ENCODE measurements at regions not wholly inside any gene's neighbourhood (a gene's known extent, or its start where the extent isn't known, plus 50 kb on each side); places are given as distances from the start of the nearest gene placed in this dataset.

- Histone ChIP-seq H3K9ac (ENCODE audit: low read length) (no peak overlapping the region), H3K4me2 (ENCODE audit: low read depth, low read length, poor library complexity, severe bottlenecking) (no peak overlapping the region), H3K36me3 (ENCODE audit: low read length) (no peaks in the 10 kb centered on the region), H3F3A (ENCODE audit: insufficient read depth) (no peaks in the 10 kb centered on the region), H3K9me3 (ENCODE audit: insufficient read depth, low read length) (peaks cover 11% of the 10 kb centered on the region; the same call in 1 of the 2 replicates), H3K27ac (ENCODE audit: low read depth, low read length) (no peak overlapping the region), H3K9me2 (replicated peaks; ENCODE audit: insufficient read depth, low read length) (no peaks in the 10 kb centered on the region), H4K20me1 (ENCODE audit: low read depth, low read length) (no peaks in the 10 kb centered on the region), H2AFZ (ENCODE audit: low read depth, low read length, severe bottlenecking) (no peak overlapping the region), H3K4me3 (ENCODE audit: insufficient read depth, low read length, poor library complexity, severe bottlenecking) (no peak overlapping the region), H3K27me3 (ENCODE audit: low read length) (no peaks in the 10 kb centered on the region), H3K79me2 (ENCODE audit: insufficient read depth, low read length) (no peaks in the 10 kb centered on the region)
- TF ChIP-seq EZH2phosphoT487 (conservative IDR thresholded peaks at IDR 0.05; ENCODE audit: low read length) (no peak), CTCF (IDR thresholded peaks at IDR 0.05; ENCODE audit: insufficient read depth, low read length, poor library complexity, severe bottlenecking) (no peak)
Measured at GRCh38 chr2:116692988-116693387, 1121.5 kb upstream of the DDX18 start.

- TF ChIP-seq CTCF (IDR thresholded peaks at IDR 0.05; ENCODE audit: insufficient read depth, low read length, poor library complexity, severe bottlenecking), result no peak
- no peak for TF ChIP-seq EZH2phosphoT487 (conservative IDR thresholded peaks at IDR 0.05; ENCODE audit: low read length)
- Histone ChIP-seq H2AFZ (ENCODE audit: low read depth, low read length, severe bottlenecking) (no peak overlapping the region), H3K4me3 (ENCODE audit: insufficient read depth, low read length, poor library complexity, severe bottlenecking) (no peak overlapping the region), H3K27me3 (ENCODE audit: low read length) (no peaks in the 10 kb centered on the region), H3F3A (ENCODE audit: insufficient read depth) (no peaks in the 10 kb centered on the region), H3K9me3 (ENCODE audit: insufficient read depth, low read length) (no peaks in the 10 kb centered on the region), H3K27ac (ENCODE audit: low read depth, low read length) (no peak overlapping the region), H3K4me2 (ENCODE audit: low read depth, low read length, poor library complexity, severe bottlenecking) (no peak overlapping the region), H3K9me2 (replicated peaks; ENCODE audit: insufficient read depth, low read length) (no peaks in the 10 kb centered on the region), H3K79me2 (ENCODE audit: insufficient read depth, low read length) (no peaks in the 10 kb centered on the region), H3K36me3 (ENCODE audit: low read length) (no peaks in the 10 kb centered on the region), H4K20me1 (ENCODE audit: low read depth, low read length) (no peaks in the 10 kb centered on the region), H3K9ac (ENCODE audit: low read length) (no peak overlapping the region)
Measured at GRCh38 chr2:116696223-116696622, 1118.3 kb upstream of the DDX18 start.

- Histone ChIP-seq H3K9ac (ENCODE audit: low read length) (no peak overlapping the region), H4K20me1 (ENCODE audit: low read depth, low read length) (no peaks in the 10 kb centered on the region), H3K4me2 (ENCODE audit: low read depth, low read length, poor library complexity, severe bottlenecking) (no peak overlapping the region), H3K4me3 (ENCODE audit: insufficient read depth, low read length, poor library complexity, severe bottlenecking) (no peak overlapping the region), H3F3A (ENCODE audit: insufficient read depth) (no peaks in the 10 kb centered on the region), H3K9me2 (replicated peaks; ENCODE audit: insufficient read depth, low read length) (no peaks in the 10 kb centered on the region), H2AFZ (ENCODE audit: low read depth, low read length, severe bottlenecking) (no peak overlapping the region), H3K27ac (ENCODE audit: low read depth, low read length) (no peak overlapping the region), H3K36me3 (ENCODE audit: low read length) (no peaks in the 10 kb centered on the region), H3K79me2 (ENCODE audit: insufficient read depth, low read length) (no peaks in the 10 kb centered on the region), H3K27me3 (ENCODE audit: low read length) (no peaks in the 10 kb centered on the region), H3K9me3 (ENCODE audit: insufficient read depth, low read length) (no peaks in the 10 kb centered on the region)
- no peak for TF ChIP-seq CTCF (IDR thresholded peaks at IDR 0.05; ENCODE audit: insufficient read depth, low read length, poor library complexity, severe bottlenecking)
- no peak for TF ChIP-seq EZH2phosphoT487 (conservative IDR thresholded peaks at IDR 0.05; ENCODE audit: low read length)
Measured at GRCh38 chr2:116696903-116697302, 1117.6 kb upstream of the DDX18 start.
